Cardiac septum (tissue), 1 donor: ENCODE measurements at regions not wholly inside any gene's neighbourhood (a gene's known extent, or its start where the extent isn't known, plus 50 kb on each side); places are given as distances from the start of the nearest gene placed in this dataset.

ENCODE experiments used
- DNase-seq: peaks from one replicate; pipeline ENCODE4 v3.0.0-alpha.2; 2020; ENCODE audit warnings: low spot score
- intact Hi-C: fragments of 100-400 bp; cut with DNase I; formaldehyde crosslinking; loops from one replicate; pipeline ENCODE4 v1.14.0; 2022
- donor health status: DM: no; HTN: no; CAD: no.

DNA sequence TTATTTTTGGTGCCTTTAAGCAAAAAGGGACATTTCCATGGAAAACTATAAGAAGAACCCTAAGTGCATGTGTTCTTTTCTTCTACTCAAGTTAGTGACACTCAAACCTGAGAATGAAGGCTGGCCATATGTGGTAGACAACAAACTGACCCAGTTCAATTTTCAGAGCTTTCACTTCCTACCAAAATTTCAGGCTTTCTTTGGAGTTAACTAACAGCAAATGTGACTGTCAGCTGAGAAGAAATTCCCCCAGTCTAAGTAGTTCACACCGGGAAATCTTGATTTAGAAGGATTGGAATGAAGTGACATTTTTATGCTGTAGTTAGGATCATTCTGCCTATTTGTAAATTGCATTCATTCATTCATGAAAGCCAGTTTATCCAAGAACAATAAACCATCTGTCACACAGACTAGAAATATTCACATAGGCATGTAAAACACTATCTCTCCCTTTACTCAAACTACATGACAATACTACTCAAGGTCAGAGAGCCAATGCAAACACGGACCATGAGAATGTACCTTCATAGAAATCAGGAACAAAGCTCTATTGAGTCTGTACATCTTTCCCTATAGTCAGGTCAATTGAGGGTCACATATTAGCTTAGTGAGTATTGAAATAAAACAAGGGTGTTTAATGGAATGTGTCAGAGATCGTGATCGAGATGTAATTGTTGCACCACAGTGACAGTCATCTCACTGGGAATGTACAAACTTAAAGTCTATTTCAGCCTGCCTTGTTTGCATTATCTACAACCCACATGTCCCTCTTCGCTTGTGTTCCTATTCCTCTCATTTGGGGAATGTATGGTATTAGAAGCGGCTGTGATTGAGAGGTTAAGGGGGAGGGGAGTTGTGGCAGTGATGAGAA is 113.8 kb upstream of the TGFBR2 start:
- intact Hi-C loops: no loop called here
- DNase-seq: no peak

DNA sequence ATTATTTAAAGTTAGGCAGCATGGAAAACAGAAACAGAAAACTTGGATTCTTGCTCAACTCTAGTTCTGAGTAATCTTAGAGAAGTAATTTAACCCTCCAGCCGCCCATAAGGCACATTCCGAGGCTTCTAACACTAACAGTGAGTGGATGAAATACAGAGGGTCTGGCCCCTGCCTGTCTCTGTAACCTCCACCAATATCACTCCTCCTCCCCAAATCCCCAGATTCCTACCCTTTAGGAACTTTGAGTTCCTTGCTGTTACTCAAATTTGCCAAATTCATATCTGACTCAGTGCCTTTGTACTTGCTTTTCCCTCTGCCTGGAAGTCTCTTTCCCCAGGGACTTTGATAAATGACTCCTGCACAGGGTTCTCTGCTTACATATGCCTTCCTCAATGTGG is 112.5 kb upstream of the TGFBR2 start:
- no peak for DNase-seq
- intact Hi-C loops: no loop called here

DNA sequence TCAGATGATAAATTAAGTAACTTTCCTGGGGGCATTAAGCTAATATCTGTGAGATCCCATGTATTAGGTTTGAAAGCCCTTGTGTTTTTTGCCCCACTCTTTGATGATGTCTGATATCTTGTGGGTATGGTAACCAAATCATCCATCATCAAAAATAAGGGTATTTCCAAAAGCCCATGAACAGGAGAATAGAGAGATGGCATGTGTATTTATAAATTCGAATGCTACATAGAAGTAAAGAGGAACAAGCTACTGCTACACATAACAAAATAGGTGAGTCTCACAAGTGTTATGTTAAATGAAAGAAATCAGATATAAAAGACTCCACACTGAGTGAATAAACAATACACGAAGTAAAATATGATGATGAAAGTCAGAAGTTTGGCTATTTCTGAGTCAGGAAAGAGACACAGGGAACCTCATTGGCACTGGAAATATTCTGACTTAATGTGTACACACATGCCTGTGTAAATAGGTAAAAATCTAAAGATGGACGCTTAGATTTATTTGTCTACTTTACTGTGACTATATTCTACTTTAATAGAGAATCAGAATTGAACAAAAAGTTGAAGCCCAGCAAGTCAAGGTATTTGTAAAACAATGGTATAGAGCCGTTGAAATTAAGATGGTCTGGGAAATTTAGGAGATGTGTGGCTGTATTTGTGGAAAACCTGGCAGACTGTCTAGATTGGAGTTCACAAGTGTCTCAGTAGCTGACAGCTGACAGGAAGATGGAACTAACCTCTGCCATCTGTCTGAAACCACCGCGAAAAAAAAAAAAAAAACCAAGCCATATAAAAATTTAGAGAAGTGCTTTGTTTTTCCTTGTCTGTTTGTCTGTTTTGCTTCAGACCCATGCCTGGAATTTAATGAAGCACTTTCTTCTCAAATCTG is 111.0 kb upstream of the TGFBR2 start:
- DNase-seq: no peak
- intact Hi-C loops: no loop called here

DNA sequence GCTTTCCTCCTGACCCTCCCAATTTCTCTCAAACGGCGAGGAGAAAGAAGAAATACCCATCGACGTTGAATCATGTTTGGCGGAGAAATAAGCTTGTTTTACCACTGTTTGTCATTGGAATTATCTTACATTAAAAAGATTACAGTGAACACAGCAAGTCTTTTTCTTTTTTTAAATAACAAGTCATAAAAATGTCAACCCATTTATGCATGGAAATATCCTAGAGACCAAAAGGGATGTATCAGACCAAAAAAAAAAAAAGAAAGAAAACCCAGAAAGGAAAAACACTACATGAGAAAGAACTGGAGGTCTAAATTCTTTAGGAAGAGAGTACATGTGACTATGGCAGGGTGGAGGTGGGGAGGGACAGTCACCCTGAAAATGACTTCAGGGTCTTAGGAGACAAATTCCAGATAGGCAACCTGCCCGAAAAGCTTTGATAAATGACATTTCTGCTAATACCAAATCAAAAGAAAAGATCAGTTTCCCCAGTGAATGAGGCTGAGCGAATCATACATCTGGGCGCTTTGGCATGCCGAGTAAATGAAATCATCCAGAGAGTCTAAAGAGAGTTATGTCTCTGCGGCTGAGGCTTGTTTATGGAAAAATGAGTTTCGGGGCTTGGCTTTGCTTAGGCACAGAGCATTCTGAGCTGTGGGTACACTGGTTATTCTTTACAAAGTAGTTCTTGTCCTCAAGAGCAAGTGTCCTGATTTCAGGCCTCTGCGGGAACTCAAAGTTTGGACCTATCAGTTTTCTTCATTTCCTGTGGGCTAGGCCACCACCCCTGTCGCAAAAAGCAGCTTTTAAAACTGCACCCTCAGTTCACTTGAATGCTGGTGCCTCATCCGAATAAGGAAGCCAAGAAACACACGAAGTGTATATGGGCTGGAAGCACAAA is 110.1 kb upstream of the TGFBR2 start:
- no peak for DNase-seq
- intact Hi-C loops: no loop called here

DNA sequence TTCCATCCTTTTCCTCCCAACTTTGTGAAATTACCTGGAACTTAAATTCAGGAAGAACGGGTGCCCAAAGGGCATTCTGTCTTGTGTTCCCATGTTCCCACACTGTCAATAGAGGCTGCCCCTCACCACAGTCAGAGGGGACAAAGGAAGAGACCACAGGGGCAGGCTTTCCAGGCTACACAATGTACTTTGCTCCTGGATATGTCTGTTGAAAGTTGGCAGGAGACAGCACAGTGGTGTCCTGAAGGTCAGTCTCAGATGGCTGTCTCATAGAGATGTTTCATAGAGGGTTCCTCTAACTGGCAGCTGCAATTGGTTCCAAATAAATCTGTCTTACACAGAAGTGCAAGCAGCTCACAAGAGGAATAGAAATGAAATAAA is 107.8 kb upstream of the TGFBR2 start:
- no peak for DNase-seq
- intact Hi-C loops: no loop called here

DNA sequence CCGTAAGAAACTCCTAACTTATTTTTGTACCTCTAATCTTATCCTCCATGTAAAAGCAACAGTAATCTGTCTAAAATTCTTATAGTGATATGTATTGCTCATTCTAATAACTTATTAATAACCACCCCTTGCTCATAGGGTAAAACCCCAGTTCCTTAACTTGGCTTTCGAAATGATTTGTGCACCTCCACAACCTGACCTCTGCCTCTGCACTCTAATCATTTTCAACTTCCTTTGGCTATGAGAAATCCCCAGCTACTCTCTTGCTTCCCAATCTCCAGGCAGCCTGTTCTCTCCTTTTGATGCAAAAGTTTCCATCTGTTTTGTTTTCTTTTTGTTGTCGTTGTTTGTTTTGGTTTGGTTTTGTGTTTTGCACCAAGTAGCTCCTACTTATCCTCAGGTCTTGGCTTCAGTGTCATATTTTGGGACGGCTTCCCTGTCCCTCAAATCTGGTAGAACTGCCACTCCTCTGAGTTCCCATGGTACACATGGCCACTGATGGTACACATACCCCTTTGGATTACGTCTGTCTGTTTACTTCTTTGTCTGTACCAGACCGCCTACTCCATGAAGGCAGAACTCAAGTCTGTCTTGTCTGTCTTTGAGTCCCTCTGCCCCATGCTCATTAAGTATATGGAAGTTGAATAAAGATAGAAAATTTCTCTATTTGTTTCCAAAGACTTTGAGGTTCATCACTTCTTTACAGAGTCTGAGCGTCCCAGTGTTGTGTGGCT is 105.6 kb upstream of the TGFBR2 start:
- intact Hi-C loops: no loop called here
- no peak for DNase-seq

DNA sequence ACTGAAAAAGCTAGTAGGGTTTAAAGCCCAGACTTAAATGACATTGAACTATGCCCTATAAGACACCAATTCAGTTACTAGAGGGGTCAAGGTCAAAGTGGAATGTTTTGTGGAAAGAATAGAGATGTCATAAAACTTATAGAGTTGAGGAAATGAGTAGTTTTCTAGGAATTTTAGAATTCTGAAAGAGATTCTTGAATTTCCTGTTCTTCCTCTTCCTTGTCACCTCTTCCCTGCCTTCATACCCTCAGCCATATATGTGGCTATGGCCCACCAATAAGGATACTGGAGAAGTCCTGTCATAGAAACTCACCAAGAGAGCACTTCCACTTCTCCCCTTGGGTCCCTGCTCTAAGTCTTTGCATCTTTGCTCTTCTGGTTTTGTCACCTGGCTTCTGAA is 104.9 kb upstream of the TGFBR2 start:
- intact Hi-C loops: no loop called here
- no peak for DNase-seq

DNA sequence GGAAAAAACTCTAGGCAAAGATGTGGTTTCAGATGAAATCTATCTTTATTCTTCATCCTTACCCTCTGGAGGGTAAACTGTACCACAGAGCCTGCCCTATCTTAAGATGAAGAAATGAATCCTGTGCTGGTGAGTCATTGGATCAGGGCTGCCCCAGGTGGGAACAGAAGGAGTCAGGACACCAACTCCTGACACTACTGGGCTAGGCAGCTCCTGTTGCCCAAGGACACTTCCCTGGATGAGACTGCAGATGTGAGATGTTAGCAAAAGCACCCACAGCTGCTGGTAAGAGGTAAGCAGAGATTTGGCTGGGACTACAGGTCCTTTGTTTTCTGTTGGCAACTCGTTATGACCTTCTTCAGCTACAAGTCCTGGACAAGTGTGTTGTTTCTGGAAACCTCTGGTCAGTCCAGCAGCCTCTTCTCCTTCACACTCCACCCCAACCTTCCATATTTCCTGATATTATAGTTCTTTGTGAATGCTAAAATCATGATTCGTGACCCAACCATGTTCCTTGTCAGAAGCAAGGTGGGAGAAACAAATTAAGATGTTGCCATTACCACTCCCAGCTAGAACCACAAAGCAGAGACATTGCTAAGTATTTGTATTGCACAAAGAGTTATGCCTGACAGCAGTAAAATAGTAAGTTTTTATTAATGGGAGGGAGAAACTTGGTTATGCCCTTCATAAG is 104.2 kb upstream of the TGFBR2 start:
- DNase-seq: no peak
- intact Hi-C loops: no loop called here

DNA sequence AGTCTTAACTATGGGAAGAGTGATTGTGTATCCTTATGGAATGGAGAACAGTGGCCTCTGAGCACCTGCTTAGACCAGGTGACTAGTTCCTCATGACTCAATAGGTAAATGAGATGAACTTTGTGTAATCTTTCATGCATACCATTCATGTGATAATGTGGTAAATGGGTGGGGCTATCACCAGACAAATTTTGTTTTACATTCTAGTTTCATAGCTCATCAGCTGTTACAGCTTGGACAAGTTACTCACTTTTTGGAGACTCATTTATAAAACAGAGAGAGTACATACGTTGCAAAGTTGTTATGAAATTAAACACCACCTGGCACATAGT is 103.7 kb upstream of the TGFBR2 start:
- no peak for DNase-seq
- intact Hi-C loops: no loop called here

DNA sequence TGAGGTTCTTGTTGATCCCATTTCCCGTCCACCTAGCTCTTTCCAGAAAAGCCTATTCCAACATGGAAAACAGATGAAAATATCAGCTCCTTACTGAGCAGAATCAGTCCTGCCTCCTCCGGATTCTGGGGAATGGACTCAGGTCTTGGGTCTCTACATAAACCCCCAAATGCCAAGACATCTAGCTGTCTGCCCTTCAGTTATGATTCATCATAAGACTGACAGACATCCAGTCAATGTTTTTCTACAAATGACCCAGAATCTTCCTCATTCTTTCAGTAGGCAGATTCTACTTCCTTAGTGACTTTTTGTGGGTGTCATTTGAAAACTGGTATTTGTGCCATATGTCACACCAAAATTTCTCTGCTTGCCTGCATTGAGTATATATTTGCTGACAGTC is 103.0 kb upstream of the TGFBR2 start:
- DNase-seq: no peak
- intact Hi-C loops: no loop called here

DNA sequence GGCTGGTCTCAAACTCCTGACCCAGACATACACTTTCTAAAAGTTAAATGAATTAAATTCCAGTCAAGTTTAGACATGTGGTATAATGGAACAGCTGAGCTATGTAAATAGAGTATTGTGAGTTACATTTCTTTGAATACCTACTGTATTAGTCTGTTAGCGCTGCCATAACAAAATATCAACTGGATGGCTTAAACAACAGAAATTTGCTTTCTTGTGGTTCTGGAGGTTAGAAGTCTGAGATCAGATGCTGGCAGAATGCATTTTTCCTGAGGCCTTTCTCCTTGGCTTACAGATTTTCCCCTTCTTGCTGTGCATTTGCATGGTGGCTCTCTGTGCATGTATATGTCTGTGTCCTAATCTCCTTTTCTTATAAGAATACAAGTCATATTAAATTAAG is 101.5 kb upstream of the TGFBR2 start:
- no peak for DNase-seq
- intact Hi-C loops: no loop called here

DNA sequence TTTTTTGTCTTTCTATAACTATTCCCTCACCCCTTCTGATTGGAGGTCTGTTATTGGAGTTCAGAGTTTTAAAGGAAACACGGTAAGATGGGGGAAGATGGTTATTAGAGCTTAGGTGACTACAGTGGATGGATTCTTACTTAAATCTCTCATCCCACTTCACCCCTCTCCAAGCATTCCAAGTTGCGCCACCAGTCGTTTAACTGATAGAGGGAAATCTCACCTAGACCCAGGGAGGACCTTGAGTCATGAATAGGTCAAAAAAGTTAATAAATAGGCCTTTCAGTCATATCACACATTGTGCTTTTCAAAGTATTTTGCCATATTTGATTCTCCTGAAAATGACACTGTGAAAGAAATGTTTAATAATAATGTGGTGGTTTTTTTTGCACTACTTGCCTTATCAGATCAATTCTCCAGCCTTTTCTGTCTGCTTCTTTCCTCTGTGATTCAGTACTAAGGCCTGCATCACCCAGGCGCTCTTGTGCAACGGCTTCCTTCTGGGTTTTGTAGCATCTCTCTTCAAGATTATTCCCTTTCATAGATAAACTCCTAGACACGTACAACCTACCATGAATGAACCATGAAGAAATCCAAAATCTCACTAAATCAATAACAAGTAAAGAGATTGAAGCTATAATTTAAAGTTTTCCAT is 100.4 kb upstream of the TGFBR2 start:
- intact Hi-C loops: no loop called here
- DNase-seq: no peak

DNA sequence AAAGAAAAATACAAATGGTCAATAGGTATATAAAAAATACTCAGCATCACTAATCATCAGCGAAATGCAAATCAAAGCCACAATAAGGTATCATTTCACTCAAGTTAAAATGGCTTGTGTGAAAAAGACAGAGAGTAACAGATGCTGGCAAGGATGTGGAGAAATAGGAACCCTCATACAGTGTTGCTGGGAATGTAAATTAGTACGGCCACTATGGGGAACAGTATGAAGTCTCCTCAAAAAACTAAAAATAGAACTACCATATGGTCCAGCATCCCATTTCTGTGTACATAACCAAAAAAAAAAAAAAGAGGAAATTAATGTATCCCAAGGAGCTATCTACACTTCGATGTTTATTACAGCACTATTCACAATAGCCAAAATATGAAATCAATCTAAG is 98.1 kb upstream of the TGFBR2 start:
- DNase-seq: no peak
- intact Hi-C loops: no loop called here

DNA sequence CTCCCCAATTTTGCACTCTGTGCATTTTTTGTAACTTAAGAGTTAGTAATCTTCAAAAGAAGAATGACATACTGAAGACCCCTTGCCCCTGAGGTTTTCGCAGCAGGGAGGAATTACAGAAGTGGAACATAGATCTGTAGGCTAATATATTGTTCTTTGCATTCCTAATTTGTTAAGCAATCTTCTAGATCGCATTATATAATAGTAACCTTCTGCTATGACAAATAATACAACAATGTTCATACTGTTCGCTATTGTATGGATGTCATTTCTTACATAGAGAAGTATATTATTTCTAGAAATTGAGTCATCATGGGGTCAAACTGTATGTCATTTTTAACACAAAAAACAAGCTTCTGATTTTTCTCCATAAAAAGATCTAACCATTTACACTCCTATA is 95.8 kb upstream of the TGFBR2 start:
- no peak for DNase-seq
- intact Hi-C loops: loop anchor here (5.0 to 10.0 kb wide), 2 partner anchors 68 to 226 kb away; no protein-coding TSS in a partner anchor

DNA sequence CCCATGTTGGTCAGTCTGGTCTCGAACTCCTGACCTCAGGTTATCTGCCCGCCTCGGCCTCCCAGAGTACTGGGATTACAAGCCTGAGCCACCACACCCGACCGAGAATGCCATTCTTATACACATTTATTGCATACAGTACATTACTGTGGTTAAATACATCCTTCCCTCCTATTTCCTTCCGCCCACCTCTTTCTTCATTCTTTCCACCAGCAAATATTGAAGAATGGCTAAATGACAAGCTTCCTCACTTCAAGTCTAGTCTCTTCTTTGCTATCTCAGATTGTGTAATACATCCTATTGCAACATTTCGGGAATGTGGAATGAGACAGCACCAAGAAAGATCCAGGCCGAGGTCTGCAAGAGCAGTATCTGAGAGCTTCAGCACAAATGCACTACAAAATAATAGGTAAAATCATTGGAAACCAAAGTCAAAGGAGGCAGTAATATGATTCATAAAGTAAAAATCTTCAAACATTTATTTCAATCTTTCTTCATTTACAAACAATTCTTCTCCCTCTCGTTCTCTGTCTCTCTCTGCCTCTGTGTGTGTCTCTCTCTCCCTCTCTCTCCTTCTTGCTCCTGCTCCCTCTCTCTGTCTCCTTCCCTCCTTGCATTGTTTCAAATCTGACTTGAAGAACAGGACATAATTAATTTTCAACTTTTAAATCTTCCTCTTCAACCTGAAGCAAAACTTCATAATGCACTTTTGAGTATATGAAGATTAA is 94.7 kb upstream of the TGFBR2 start:
- intact Hi-C loops: loop anchor here (5.0 to 10.0 kb wide), 2 partner anchors 69 to 227 kb away; no protein-coding TSS in a partner anchor

DNA sequence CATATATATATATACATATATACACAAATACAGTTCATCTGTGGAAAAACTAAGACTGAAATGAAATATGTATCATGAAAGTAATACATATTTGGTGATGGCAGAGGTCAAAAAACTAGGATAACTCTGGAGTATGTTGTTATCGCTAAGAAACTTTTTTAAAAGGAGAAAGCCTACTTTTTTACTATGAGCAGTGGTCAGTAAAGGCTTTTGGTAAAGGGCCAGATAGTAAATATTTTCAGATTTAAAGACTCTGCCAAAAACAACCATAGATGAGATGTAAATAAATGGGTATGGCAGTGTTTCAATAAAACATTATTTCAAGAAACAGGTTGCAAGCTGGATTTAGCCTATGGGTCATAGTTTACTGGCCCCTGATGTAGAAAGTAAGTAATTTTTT is 93.8 kb upstream of the TGFBR2 start:
- no peak for DNase-seq
- intact Hi-C loops: loop anchor here (5.0 to 10.0 kb wide), 2 partner anchors 70 to 228 kb away; no protein-coding TSS in a partner anchor

More for the DNA sequence above, 94.7 kb upstream of the TGFBR2 start:
- no peak for DNase-seq
